T-helper 1 cell treated with Interleukin-12 subunit alpha and Interleukin-12 subunit beta and Interleukin-4 antibody, amounts not matched to agents 30 μg/mL and 1 μg/mL, for 36 hours (primary cell): ENCODE measurements at regions not wholly inside any gene's neighbourhood (a gene's known extent, or its start where the extent isn't known, plus 50 kb on each side); places are given as distances from the start of the nearest gene placed in this dataset.

Source experiments
- H3K27ac Mint-ChIP-seq: one replicate; pipeline ENCODE4 v1.8.0; 2021; ENCODE audit warnings: mild to moderate bottlenecking, mixed read lengths
- H3K27me3 Mint-ChIP-seq: one replicate; pipeline ENCODE4 v1.8.0; 2021; ENCODE audit warnings: low read depth, mixed read lengths
- H3K36me3 Mint-ChIP-seq: one replicate; pipeline ENCODE4 v1.8.0; 2021; ENCODE audit warnings: low read depth, mixed read lengths
- H3K4me1 Mint-ChIP-seq: one replicate; pipeline ENCODE4 v1.8.0; 2021; ENCODE audit warnings: low read depth, mixed read lengths
- H3K4me3 Mint-ChIP-seq: one replicate; pipeline ENCODE4 v1.8.0; 2021; ENCODE audit warnings: mild to moderate bottlenecking, moderate library complexity, mixed read lengths
- H3K9me3 Mint-ChIP-seq: one replicate; pipeline ENCODE4 v1.8.0; 2021; ENCODE audit warnings: mixed read lengths

- Mint-ChIP-seq H3K4me1 (no peaks in the 10 kb centered on the region), H3K36me3 (no peaks in the 10 kb centered on the region), H3K4me3 (no peak overlapping the region), H3K27ac (no peak overlapping the region), H3K9me3 (no peaks in the 10 kb centered on the region), H3K27me3 (peaks cover 18% of the 10 kb centered on the region)
Observed at GRCh38 chr5:99099691-99100090, 170.9 kb upstream of the CHD1 start.

- no peak overlapping the region for H3K4me3 Mint-ChIP-seq
- H3K27me3 Mint-ChIP-seq = peaks cover 17% of the 10 kb centered on the region
Observed at GRCh38 chr5:99089822-99090549, 161.2 kb upstream of the CHD1 start.

GRCh38 chr5:99088309-99088708, 159.5 kb upstream of the CHD1 start:
- Mint-ChIP-seq H3K27me3 (peaks cover 7% of the 10 kb centered on the region), H3K4me1 (no peaks in the 10 kb centered on the region), H3K9me3 (no peaks in the 10 kb centered on the region), H3K4me3 (no peak overlapping the region), H3K27ac (no peak overlapping the region), H3K36me3 (no peaks in the 10 kb centered on the region)

More at GRCh38 chr5:99089822-99090549, 161.2 kb upstream of the CHD1 start:
- Mint-ChIP-seq H3K9me3 (no peaks in the 10 kb centered on the region), H3K36me3 (no peaks in the 10 kb centered on the region), H3K27ac (no peak overlapping the region), H3K4me1 (no peaks in the 10 kb centered on the region)

GRCh38 chr5:99083197-99083596, 154.4 kb upstream of the CHD1 start:
- no peak overlapping the region for H3K27ac Mint-ChIP-seq
- H3K4me1 Mint-ChIP-seq = no peaks in the 10 kb centered on the region
- no peak overlapping the region for H3K4me3 Mint-ChIP-seq
- no peaks in the 10 kb centered on the region for H3K36me3 Mint-ChIP-seq
- H3K27me3 Mint-ChIP-seq = peaks cover under 1% of the 10 kb centered on the region
- H3K9me3 Mint-ChIP-seq = no peaks in the 10 kb centered on the region

GRCh38 chr5:99081711-99082110, 152.9 kb upstream of the CHD1 start:
- Mint-ChIP-seq H3K4me1 (peaks cover 4% of the 10 kb centered on the region), H3K4me3 (no peak overlapping the region), H3K27me3 (peaks cover 6% of the 10 kb centered on the region), H3K9me3 (no peaks in the 10 kb centered on the region), H3K36me3 (no peaks in the 10 kb centered on the region), H3K27ac (no peak overlapping the region)

- Mint-ChIP-seq H3K27ac (no peak overlapping the region), H3K9me3 (no peaks in the 10 kb centered on the region), H3K27me3 (peaks cover 6% of the 10 kb centered on the region), H3K4me3 (no peak overlapping the region), H3K4me1 (peaks cover 4% of the 10 kb centered on the region), H3K36me3 (no peaks in the 10 kb centered on the region)
Observed at GRCh38 chr5:99076723-99077640, 148.2 kb upstream of the CHD1 start.

GRCh38 chr5:99072846-99073245, 144.0 kb upstream of the CHD1 start:
- H3K9me3 Mint-ChIP-seq = peaks cover 4% of the 10 kb centered on the region

GRCh38 chr5:99070822-99071221, 142.0 kb upstream of the CHD1 start:
- H3K4me1 Mint-ChIP-seq = no peaks in the 10 kb centered on the region
- no peaks in the 10 kb centered on the region for H3K27me3 Mint-ChIP-seq
- no peaks in the 10 kb centered on the region for H3K36me3 Mint-ChIP-seq
- H3K4me3 Mint-ChIP-seq = no peak overlapping the region
- H3K9me3 Mint-ChIP-seq = peaks cover 4% of the 10 kb centered on the region
- H3K27ac Mint-ChIP-seq = no peak overlapping the region

More at GRCh38 chr5:99072846-99073245, 144.0 kb upstream of the CHD1 start:
- no peaks in the 10 kb centered on the region for H3K36me3 Mint-ChIP-seq
- H3K27me3 Mint-ChIP-seq = peaks cover 6% of the 10 kb centered on the region
- H3K4me1 Mint-ChIP-seq = peaks cover 4% of the 10 kb centered on the region
- H3K27ac Mint-ChIP-seq = no peak overlapping the region
- H3K4me3 Mint-ChIP-seq = no peak overlapping the region

- H3K36me3 Mint-ChIP-seq = no peaks in the 10 kb centered on the region
- no peak overlapping the region for H3K27ac Mint-ChIP-seq
- H3K27me3 Mint-ChIP-seq = no peaks in the 10 kb centered on the region
- peaks cover 4% of the 10 kb centered on the region for H3K9me3 Mint-ChIP-seq
- H3K4me3 Mint-ChIP-seq = no peak overlapping the region
- no peaks in the 10 kb centered on the region for H3K4me1 Mint-ChIP-seq
Observed at GRCh38 chr5:99070362-99070761, 141.6 kb upstream of the CHD1 start.

- peaks cover 4% of the 10 kb centered on the region for H3K9me3 Mint-ChIP-seq
- no peaks in the 10 kb centered on the region for H3K36me3 Mint-ChIP-seq
- H3K27ac Mint-ChIP-seq = no peak overlapping the region
- H3K27me3 Mint-ChIP-seq = peaks cover 4% of the 10 kb centered on the region
- H3K4me3 Mint-ChIP-seq = no peak overlapping the region
- no peaks in the 10 kb centered on the region for H3K4me1 Mint-ChIP-seq
Observed at GRCh38 chr5:99068944-99069650, 140.3 kb upstream of the CHD1 start.

- Mint-ChIP-seq H3K4me1 (no peaks in the 10 kb centered on the region), H3K9me3 (no peaks in the 10 kb centered on the region), H3K27me3 (peaks cover 18% of the 10 kb centered on the region), H3K4me3 (no peak overlapping the region), H3K36me3 (no peaks in the 10 kb centered on the region), H3K27ac (no peak overlapping the region)
Observed at GRCh38 chr5:99063737-99064136, 134.9 kb upstream of the CHD1 start.

- Mint-ChIP-seq H3K27me3 (peaks cover 26% of the 10 kb centered on the region), H3K27ac (no peak overlapping the region), H3K9me3 (no peaks in the 10 kb centered on the region)
Observed at GRCh38 chr5:99061711-99062110, 132.9 kb upstream of the CHD1 start.

GRCh38 chr5:99061299-99061698, 132.5 kb upstream of the CHD1 start:
- no peaks in the 10 kb centered on the region for H3K36me3 Mint-ChIP-seq
- H3K27ac Mint-ChIP-seq = no peak overlapping the region
- no peaks in the 10 kb centered on the region for H3K4me1 Mint-ChIP-seq
- H3K9me3 Mint-ChIP-seq = no peaks in the 10 kb centered on the region
- no peak overlapping the region for H3K4me3 Mint-ChIP-seq
- peaks cover 26% of the 10 kb centered on the region for H3K27me3 Mint-ChIP-seq

More at GRCh38 chr5:99061711-99062110, 132.9 kb upstream of the CHD1 start:
- no peak overlapping the region for H3K4me3 Mint-ChIP-seq
- H3K4me1 Mint-ChIP-seq = no peaks in the 10 kb centered on the region
- no peaks in the 10 kb centered on the region for H3K36me3 Mint-ChIP-seq
